Pancreas (tissue), 10 donors: ENCODE measurements at regions not wholly inside any gene's neighbourhood (a gene's known extent, or its start where the extent isn't known, plus 50 kb on each side); places are given as distances from the start of the nearest gene placed in this dataset.
A peak's percentile ranks its signal among the peaks of the same experiment; 100 is the strongest.

Source experiments
- ATAC-seq, 4 donors: fragments of 200-7000 bp; cut with Tn5 transposase; one replicate each; pipeline versions ENCODE4 v1.8.0 to v1.9.1; 2020; ENCODE audit warnings: mild to moderate bottlenecking in 4 of 4, moderate library complexity in 4 of 4
- DNase-seq, 6 donors: peaks; one replicate each; pipeline ENCODE4 v3.0.0-alpha.2; 2020
- FAIRE-seq: peaks from 2 replicates; lab custom pipeline; 2012; peaks lifted over from hg19 to GRCh38; lab: Jason Lieb, UNC
- H3K27ac ChIP-seq, 4 donors: fragments of 200-600 bp; sonication (generic); 1 replicate in 3 of 4; 2 replicates in 1 of 4; pipeline versions ENCODE4 v1.5.0 to v1.8.0; 2020
- H3K27me3 ChIP-seq, 4 donors: fragments of 200-600 bp; one replicate each; pipeline ENCODE4 v1.8.0; 2021
- H3K36me3 ChIP-seq, 3 donors: fragments of 200-600 bp; sonication (generic) in 1 of 3; one replicate each; pipeline versions ENCODE4 v1.5.0 to v1.8.0; 2020 to 2021
- H3K4me1 ChIP-seq, 3 donors: fragments of 200-600 bp; one replicate each; pipeline ENCODE4 v1.8.0; 2021
- H3K4me3 ChIP-seq, 4 donors: fragments of 200-600 bp; sonication (generic) in 2 of 4; one replicate each; pipeline versions ENCODE4 v1.5.0 to v1.8.0; 2020 to 2021
- H3K9me3 ChIP-seq, 4 donors: fragments of 200-600 bp; one replicate each; pipeline ENCODE4 v1.8.0; 2021
- CTCF ChIP-seq, 4 donors: fragments of 200-600 bp; sonication (generic) in 3 of 4; IDR thresholded peaks; one replicate each; pipeline versions ENCODE4 v1.5.0 to v1.8.0; 2021; ENCODE audit warnings: antibody characterized with exemption in 4 of 4
- WGBS, 2 donors: extraction: QIAGEN DNeasy Blood & Tissue Kit; methylation state at CpG; one replicate each; pipeline ENCODE4 v1.1.7; 2013; 5-methylcytosine and 5-hydroxymethylcytosine counted together
- intact Hi-C, 3 donors: fragments of 100-400 bp; cut with DNase I; formaldehyde crosslinking; loops; one replicate each; pipeline versions ENCODE4 v1.11.1 to v1.14.2; 2022
- donor health status: healthy with polysubstance abuse.
- donor health status: DM: no; HTN: no; CAD: no; lungs with moderate emphysema.
- donor health status: DM: no; HTN: no; CAD: no.
- donor health status: control.
- donor health status: control.
- donor health status: Bipolar disorder and iron deficiency.
- donor health status: DM: yes; HTN: yes; CAD: no.
- donor health status: DM: no; HTN: no; CAD: no.
- donor health status: DM: no; HTN: no; CAD: no.
- donor health status: DM: yes; HTN: yes; CAD: no.

- no peaks in the 10 kb centered on the region for H3K36me3 ChIP-seq
- H3K9me3 ChIP-seq: no peaks in the 10 kb centered on the region
- no peaks in the 10 kb centered on the region for H3K4me1 ChIP-seq
- 81 to 88% methylated on average over 22 of the region's 22 CpGs for WGBS, 2 donors
- DNase-seq: no peak
- no peak for FAIRE-seq
- H3K4me3 ChIP-seq: no peak overlapping the region
- H3K27ac ChIP-seq: no peak overlapping the region
- H3K27me3 ChIP-seq: no peaks in the 10 kb centered on the region
- no peak for ATAC-seq
- intact Hi-C loops: no loop called here
- no peak for TF ChIP-seq CTCF (IDR thresholded peaks at IDR 0.05)
Observed at GRCh38 chr2:205878999-205879762, 196.9 kb downstream of the NRP2 start.

- no peak for DNase-seq
- ATAC-seq: peak in 2 of 4 donors; percentile 30 to 49
- Histone ChIP-seq H3K27ac (no peak overlapping the region), H3K9me3 (no peaks in the 10 kb centered on the region), H3K4me1 (no peaks in the 10 kb centered on the region), H3K4me3 (no peak overlapping the region), H3K36me3 (no peaks in the 10 kb centered on the region), H3K27me3 (no peaks in the 10 kb centered on the region)
- no peak for FAIRE-seq
- intact Hi-C loops: no loop called here
- no peak for TF ChIP-seq CTCF (IDR thresholded peaks at IDR 0.05)
- 82% methylated on average over 3 of the region's 3 CpGs for WGBS, 2 donors
Observed at GRCh38 chr2:205877496-205877895, 195.2 kb downstream of the NRP2 start.

- no peak for ATAC-seq
- Histone ChIP-seq H3K27me3 (no peaks in the 10 kb centered on the region), H3K27ac (no peak overlapping the region), H3K4me3 (no peak overlapping the region), H3K36me3 (no peaks in the 10 kb centered on the region), H3K9me3 (no peaks in the 10 kb centered on the region), H3K4me1 (no peaks in the 10 kb centered on the region)
- no peak for FAIRE-seq
- TF ChIP-seq CTCF (IDR thresholded peaks at IDR 0.05): no peak
- no peak for DNase-seq
- intact Hi-C loops: no loop called here
Observed at GRCh38 chr2:205876127-205876526, 193.8 kb downstream of the NRP2 start.

- Histone ChIP-seq H3K9me3 (no peaks in the 10 kb centered on the region), H3K27me3 (no peaks in the 10 kb centered on the region), H3K27ac (no peak overlapping the region), H3K4me3 (no peak overlapping the region), H3K4me1 (no peaks in the 10 kb centered on the region), H3K36me3 (no peaks in the 10 kb centered on the region)
- ATAC-seq (no peak), FAIRE-seq (no peak), DNase-seq (no peak)
- no peak for TF ChIP-seq CTCF (IDR thresholded peaks at IDR 0.05)
- intact Hi-C loops: no loop called here
Observed at GRCh38 chr2:205872716-205873115, 190.4 kb downstream of the NRP2 start.

- no peak overlapping the region for H3K27ac ChIP-seq
- DNase-seq (no peak), ATAC-seq (no peak), FAIRE-seq (no peak)
- H3K4me1 ChIP-seq: no peaks in the 10 kb centered on the region
- no peak for TF ChIP-seq CTCF (IDR thresholded peaks at IDR 0.05)
- H3K4me3 ChIP-seq: no peak overlapping the region
- intact Hi-C loops: no loop called here
- H3K27me3 ChIP-seq: no peaks in the 10 kb centered on the region
- no peaks in the 10 kb centered on the region for H3K36me3 ChIP-seq
- no peaks in the 10 kb centered on the region for H3K9me3 ChIP-seq
Observed at GRCh38 chr2:205869439-205869838, 187.1 kb downstream of the NRP2 start.
